ENCODE measurements at regions not wholly inside any gene's neighbourhood (a gene's known extent, or its start where the extent isn't known, plus 50 kb on each side); places are given as distances from the start of the nearest gene placed in this dataset.

DNA sequence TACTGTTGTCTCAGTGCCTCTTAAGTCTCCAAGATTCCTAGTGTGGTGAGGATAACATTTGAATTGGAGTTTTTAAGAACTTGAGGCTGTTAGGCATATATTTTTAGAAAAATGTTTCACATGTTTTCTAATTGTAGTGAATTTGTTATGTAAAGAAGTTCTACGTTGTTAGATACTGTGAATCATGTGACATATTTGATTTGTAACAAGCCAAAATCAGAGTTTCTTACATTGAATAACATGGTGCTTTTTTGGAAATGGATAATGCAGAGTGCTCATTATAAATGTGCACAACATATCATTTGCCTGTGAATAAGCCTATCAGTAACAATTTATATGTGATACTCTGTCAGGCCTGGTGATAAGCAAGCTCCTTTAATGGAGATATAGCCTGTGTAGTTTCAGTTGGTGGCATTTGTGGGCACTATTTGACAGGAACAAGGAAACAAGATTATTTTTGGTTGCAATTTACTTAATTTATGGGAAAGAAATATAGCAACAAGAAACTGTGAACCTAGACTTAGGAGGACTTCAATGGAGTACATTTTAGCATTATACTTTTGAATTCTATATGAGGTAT is 328.8 kb downstream of the ARPP21 start:
- H3K4me3 ChIP-seq (ENCODE audit: low read depth, low read length), result no peak overlapping the region
- no peak for DNase-seq (ENCODE audit: low read depth)
- no peak for TF ChIP-seq CTCF (conservative IDR thresholded peaks at IDR 0.05; ENCODE audit: low read depth, low read length)

DNA sequence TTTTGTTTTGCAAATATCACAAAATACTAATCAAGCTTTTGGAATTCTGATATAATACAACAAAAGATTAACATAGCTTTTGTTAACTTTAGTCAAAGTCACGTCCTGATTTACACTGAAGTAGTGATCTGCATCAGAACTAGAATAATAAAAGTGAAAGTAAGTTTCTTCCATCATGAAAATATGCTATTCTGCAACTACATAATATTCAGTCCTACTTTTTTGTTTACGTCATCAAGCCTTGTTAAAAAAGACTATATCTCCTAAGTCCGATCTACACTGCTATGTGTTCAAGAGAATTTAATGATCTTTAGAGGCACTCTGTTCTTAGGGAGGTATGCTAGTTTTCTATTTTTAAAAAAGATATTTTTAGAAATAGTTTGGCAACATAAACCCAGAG is 330.1 kb downstream of the ARPP21 start:
- no peak for TF ChIP-seq CTCF (conservative IDR thresholded peaks at IDR 0.05; ENCODE audit: low read depth, low read length)
- peak overlapping the region; percentile 8 for H3K4me3 ChIP-seq (ENCODE audit: low read depth, low read length)
- no peak for DNase-seq (ENCODE audit: low read depth)

DNA sequence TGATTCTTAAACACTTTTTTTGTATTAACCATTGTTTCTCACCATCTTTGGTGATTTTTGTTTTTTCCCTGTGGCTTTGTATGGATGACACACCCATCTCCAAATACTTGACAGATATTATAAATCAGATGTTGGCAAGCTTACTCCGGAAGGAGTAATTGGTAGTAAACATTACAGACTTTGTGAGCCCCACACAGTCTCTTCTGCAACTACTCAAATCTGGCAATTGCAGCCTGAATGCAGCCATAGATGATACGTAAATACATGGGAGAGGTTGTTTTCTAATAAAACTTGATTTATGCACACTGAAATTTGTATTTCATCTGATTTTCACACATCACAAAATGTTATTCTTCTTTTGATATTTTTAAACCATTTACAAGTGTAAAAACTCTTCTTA is 331.5 kb downstream of the ARPP21 start:
- no peak for TF ChIP-seq CTCF (conservative IDR thresholded peaks at IDR 0.05; ENCODE audit: low read depth, low read length)
- no peak for DNase-seq (ENCODE audit: low read depth)
- no peak overlapping the region for H3K4me3 ChIP-seq (ENCODE audit: low read depth, low read length)

- H3K4me3 ChIP-seq (ENCODE audit: low read depth, low read length), result no peak overlapping the region
- TF ChIP-seq CTCF (conservative IDR thresholded peaks at IDR 0.05; ENCODE audit: low read depth, low read length), result no peak
- no peak for DNase-seq (ENCODE audit: low read depth)
Observed at GRCh38 chr3:35971686-35972085, 332.4 kb downstream of the ARPP21 start.

- no peak for TF ChIP-seq CTCF (conservative IDR thresholded peaks at IDR 0.05; ENCODE audit: low read depth, low read length)
- no peak overlapping the region for H3K4me3 ChIP-seq (ENCODE audit: low read depth, low read length)
- no peak for DNase-seq (ENCODE audit: low read depth)
Observed at GRCh38 chr3:35974872-35975271, 335.5 kb downstream of the ARPP21 start.

- DNase-seq (ENCODE audit: low read depth), result no peak
- TF ChIP-seq CTCF (conservative IDR thresholded peaks at IDR 0.05; ENCODE audit: low read depth, low read length), result no peak
- H3K4me3 ChIP-seq (ENCODE audit: low read depth, low read length), result no peak overlapping the region
Observed at GRCh38 chr3:35986161-35986560, 346.8 kb downstream of the ARPP21 start.

DNA sequence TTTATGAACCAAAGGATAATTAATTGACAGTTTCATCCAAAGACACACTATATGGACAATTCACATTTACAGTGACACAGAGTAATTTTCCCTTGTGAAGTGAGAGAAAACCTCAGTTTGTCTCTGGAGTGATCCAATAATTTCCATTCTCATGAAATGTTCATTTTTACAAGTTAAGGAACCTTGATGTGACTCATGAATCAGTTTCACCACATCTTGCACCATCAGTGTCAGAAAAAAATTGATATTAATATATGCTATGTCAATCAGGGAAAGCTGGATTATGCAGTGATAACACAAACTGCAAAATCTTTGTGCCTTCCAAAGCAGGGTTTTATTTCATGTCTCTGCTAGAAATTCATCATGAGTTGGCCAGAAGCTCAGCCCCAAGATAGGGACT is 348.1 kb downstream of the ARPP21 start:
- TF ChIP-seq CTCF (conservative IDR thresholded peaks at IDR 0.05; ENCODE audit: low read depth, low read length), result no peak
- H3K4me3 ChIP-seq (ENCODE audit: low read depth, low read length), result no peak overlapping the region
- no peak for DNase-seq (ENCODE audit: low read depth)

All from choroid plexus epithelial cell (primary cell).